HFF-Myc (cell line): ENCODE measurements at regions not wholly inside any gene's neighbourhood (a gene's known extent, or its start where the extent isn't known, plus 50 kb on each side); places are given as distances from the start of the nearest gene placed in this dataset.

Experiments
- DNase-seq: peaks from one replicate; pipeline ENCODE4 v3.0.0-alpha.2; 2011; ENCODE audit warnings: low read depth; ENCODE audit errors: extremely low read depth
- H3K4me3 ChIP-seq: replicated peaks from 2 replicates; pipeline ENCODE4 v1.5.1; 2011; ENCODE audit warnings: low read depth, mild to moderate bottlenecking, control low read depth, low read length
- TF ChIP-seq, protein P1 (sequence below): IDR thresholded peaks from 2 replicates; pipeline ENCODE4 v1.5.1; 2012; ENCODE audit warnings: mild to moderate bottlenecking, low read depth, low read length, control low read depth; ENCODE audit errors: missing control alignments

DNA sequence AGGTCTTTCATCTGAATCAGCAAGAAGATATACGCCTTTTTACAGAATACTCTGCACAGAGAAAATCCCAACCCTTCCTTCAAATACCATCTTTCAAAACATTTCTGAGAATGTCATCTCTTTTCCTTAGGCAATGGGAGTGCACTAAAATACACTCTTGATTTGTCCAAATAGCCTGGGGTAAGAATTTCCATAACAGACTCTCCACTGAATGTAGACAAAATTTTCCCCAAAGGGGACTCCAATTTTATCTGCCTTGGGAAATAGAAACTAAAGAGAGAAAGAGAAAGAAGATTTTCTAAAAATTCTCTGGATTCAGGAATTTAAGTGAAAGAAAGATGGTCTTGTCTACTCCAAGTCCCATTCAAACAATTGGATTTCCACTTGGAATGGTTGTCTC, 394.5 kb upstream of the CHAC2 start:
- DNase-seq = no peak
- TF ChIP-seq, protein P1, sequence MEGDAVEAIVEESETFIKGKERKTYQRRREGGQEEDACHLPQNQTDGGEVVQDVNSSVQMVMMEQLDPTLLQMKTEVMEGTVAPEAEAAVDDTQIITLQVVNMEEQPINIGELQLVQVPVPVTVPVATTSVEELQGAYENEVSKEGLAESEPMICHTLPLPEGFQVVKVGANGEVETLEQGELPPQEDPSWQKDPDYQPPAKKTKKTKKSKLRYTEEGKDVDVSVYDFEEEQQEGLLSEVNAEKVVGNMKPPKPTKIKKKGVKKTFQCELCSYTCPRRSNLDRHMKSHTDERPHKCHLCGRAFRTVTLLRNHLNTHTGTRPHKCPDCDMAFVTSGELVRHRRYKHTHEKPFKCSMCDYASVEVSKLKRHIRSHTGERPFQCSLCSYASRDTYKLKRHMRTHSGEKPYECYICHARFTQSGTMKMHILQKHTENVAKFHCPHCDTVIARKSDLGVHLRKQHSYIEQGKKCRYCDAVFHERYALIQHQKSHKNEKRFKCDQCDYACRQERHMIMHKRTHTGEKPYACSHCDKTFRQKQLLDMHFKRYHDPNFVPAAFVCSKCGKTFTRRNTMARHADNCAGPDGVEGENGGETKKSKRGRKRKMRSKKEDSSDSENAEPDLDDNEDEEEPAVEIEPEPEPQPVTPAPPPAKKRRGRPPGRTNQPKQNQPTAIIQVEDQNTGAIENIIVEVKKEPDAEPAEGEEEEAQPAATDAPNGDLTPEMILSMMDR = no peak
- no peak overlapping the region for H3K4me3 ChIP-seq

DNA sequence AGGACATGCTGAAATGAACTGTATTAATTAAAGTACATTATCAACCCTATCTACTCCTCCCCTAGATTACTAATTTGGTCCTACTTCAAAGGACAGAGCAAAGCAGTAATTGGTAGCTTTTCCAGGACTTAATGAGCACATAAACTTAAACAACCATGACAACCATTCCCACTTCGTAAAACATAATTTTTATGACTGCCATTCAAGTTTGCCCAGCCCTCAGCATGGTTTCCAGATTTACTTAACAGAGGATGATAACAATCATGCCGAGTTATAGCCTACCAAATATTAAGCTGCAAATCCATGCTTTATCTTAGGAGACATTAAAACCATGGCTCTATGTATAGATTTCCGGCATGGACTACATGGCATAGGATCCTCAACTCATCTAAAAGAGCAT, 401.1 kb upstream of the CHAC2 start:
- no peak for DNase-seq

DNA sequence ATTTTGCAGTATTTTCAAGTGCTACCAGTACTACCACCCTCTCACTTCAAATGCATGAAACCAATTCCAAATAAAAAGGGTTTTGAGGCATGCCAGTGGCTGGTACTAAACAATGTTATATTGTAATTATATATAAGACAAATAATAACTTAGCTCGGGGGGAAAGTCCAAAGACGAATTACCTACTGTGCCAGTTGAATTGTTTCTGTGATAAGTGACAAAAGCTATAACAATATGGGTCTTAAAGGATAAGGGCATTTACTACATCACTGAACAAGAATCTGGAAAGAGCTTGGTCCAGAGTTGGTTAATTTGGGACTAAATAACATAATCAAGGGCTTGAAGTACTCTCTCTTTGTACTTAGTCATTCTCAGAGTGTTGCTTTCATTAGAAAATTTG, 404.7 kb upstream of the CHAC2 start:
- no peak for DNase-seq
- no peak overlapping the region for H3K4me3 ChIP-seq
- TF ChIP-seq, protein P1 = no peak

More for the DNA sequence above, 401.1 kb upstream of the CHAC2 start:
- TF ChIP-seq, protein P1 = no peak
- no peak overlapping the region for H3K4me3 ChIP-seq

DNA sequence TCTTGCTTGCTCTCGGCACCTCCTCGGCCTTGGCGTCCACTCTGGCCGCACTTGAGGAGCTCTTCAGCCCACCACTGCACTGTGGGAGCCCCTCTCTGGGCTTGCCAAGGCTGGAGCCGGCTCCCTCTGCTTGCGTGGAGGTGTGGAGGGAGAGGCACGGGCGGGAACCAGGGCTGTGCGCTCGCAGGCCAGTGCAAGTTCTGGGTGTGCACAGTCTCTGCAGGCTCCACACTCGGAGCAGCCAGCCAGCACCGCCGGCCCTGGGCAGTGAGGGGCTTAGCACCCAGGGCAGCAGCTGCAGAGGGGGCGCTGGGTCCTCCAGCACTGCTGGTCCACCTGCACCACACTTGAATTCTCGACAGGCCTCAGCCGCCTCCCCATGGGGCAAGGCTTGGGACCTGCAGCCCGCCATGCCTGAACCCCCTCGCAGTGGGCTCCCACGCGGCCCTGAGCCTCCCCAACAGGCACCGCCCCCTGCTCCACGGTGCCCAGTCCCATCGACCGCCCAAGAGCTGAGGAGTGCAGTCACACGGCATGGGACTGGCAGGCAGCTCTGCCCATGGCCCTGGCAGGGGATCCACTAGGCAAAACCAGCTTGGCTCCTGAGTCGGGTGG, 411.2 kb upstream of the CHAC2 start:
- H3K4me3 ChIP-seq = no peak overlapping the region
- no peak for DNase-seq
- TF ChIP-seq, protein P1 = no peak

DNA sequence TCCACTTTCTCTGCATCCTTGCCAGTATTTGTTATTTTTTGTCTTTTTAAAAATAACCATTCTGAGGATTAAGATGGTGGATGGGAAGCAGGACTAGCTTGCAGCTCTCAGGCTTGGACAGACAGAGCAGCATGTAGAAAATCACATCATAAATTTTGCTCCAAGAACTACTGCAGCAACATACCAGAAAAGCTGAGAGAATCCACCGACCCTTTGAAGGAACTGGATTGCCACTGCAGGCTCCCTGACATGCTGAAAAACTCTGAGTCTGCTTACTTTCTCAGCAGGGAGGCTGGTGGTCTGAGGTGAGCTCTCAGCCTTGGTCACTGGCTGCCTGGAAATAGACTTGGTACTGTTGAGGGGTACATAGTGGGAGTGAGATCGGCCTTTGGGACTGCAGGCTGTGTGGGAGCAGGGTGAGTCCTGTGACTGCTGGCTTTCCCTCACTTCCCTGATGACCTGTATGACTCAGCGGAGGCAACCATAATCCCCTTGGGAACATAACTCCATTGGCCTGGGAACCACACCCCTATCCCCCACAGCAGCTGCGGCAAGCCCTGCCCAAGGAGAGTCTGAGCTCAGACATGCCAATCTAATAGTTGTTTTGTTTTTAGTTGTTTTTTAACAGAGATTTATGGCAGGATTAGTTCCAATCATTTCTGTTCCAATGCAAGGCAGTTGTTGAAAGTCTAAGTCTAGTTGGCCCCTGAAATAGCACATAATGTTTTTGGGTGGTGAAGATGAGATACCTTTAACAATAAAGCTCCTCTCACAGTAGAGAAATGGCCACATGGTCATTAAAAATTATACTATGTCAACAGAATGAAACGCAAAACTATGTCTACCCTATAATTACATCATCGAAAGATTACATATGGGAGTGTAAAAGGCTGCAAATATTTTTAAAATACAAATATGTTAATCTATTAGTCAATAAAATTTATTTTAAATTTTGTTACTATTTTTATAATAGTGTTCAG, 414.2 kb upstream of the CHAC2 start:
- TF ChIP-seq, protein P1 = no peak
- no peak for DNase-seq
- no peak overlapping the region for H3K4me3 ChIP-seq

DNA sequence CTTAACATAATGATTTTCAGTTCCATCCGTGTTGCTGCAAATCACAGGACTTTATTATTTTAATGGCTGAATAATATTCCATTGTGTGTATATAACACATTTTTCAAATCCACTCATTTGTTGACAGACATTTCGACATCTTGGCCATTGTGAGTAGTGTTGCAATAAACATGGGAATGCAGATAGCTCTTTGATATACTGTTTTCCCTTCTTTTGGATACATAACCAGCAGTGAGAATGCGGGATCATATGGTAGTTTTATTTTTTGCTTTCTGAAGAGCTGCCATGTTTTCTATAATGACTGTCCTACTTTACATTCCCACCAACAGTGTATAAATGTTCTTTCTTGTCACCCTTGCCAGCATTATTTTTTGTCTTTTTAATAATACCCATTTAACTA, 420.3 kb upstream of the CHAC2 start:
- TF ChIP-seq, protein P1 = no peak
- no peak overlapping the region for H3K4me3 ChIP-seq
- no peak for DNase-seq
